Amniotic epithelial cell (primary cell): ENCODE measurements at regions not wholly inside any gene's neighbourhood (a gene's known extent, or its start where the extent isn't known, plus 50 kb on each side); places are given as distances from the start of the nearest gene placed in this dataset.
"Not testable (repeated sequence)": the region's sequence is repeated elsewhere in the genome, so short reads cannot be mapped to it uniquely, and the experiment has no call there.

ENCODE experiments used
- DNase-seq: peaks from one replicate; pipeline ENCODE4 v3.0.0-alpha.2; 2010; ENCODE audit warnings: low read depth

DNA sequence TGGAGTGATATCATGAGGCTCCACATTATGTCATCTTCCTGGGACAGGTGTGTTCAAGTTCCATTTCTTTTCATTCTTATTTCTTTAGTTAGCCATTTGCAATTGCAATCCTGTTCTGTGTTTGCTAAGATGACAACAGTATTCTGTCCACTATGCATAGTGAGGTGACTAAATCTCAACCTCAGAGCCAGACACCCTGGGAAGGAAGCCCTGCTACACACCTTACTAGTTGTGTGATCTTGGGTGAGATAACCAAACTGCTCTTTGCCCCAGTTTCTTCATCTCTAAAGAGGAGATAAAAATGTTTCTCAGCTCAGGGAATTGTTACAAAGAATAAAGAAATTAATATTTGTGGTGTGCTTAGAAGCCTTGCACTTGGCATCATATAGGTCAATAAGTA lies 215.1 kb upstream of the RPS23 start:
- no peak for DNase-seq

DNA sequence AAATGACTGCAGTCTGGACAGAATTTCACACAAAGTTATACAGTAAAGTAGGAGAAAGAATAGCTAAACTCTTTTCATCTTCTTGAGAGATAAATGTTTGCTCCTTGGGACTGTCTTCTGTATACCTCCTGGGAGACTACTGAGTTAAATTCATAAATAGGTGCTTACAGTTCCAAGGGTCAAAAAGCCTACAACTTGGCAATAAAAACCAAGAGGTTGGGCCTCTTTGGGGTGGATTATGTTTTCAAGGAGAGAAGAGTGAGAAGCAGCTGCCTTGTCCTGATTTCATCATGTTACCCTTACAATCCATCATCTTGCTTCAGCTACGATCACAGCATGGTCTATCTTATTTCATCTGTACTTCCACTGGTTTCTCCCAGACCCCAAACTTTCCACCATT lies 213.2 kb upstream of the RPS23 start:
- DNase-seq = peak; percentile 3

DNA sequence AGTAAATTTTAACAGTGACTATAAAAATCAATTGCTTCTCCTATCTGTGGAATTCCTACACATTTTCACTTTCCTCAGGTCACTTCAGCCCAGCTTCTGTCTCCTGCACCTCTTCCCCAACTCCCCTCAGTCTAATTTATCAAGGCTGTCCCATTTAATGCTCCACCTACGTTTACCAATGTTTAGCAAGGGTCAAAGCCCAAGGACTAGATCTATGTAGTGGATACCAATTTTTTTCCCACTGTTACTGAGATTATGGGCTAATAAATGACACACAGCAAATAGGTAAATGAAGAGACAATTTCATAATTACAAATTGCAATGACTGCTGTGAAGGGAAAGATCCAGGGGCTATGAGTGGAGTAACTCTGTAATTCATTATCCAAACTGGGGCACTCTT lies 211.5 kb upstream of the RPS23 start:
- no peak for DNase-seq

DNA sequence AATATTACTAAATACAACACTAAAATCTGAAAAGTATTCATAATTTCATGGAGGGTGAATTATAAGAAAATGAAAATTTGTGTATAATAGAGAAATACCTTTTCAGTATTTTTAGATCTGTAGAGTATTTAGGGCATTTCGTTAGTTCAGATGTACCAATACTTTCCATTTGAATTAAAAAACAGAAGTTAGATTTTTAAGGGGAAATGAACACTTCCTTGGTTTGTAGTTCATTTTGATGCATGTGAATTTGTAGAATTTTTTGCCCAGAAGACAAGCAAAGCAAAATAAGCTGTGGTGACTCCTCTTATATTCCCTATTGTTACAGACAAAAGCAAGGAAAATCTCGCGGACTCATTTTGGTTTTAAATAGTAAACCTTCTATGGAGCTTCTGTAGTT lies 209.0 kb upstream of the RPS23 start:
- DNase-seq = no peak

DNA sequence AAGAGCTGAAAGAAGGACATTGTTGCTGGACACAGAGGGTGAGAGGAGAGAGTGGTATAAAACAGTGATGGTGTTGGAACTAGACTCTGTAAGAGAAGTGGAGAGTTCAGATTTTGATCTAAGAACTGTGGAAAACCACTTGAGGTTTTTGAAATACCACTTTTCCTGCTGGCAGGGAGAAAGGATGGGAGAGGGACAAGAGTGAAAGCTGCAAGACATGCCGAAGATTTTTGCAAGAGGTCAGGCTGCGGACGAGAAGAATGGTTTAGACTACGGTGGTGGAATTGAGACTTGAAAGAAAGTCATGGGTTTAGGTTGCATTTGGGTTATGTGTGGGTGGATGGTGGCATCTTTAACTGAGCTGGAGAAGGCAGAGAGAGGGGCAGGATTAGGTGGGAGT lies 202.2 kb upstream of the RPS23 start:
- DNase-seq = no peak

DNA sequence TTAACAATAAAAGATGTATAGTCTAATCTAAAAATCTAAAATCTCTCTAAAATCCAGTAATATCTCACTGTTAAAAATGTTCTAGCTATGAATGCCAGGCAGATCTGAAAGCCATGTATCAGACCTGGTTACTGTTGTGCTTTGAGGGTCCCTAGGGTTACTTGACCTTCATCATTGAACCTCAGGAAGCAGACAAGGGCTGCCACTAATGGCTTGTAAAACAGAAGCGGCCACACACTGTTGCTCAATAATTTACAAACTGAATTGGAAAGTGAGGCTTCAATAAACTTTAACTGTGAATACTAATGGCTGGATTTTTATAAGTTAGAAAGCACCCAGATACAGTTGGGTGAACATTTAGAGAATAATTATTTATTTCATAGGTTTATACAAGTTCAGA lies 198.0 kb upstream of the RPS23 start:
- DNase-seq = no peak

DNA sequence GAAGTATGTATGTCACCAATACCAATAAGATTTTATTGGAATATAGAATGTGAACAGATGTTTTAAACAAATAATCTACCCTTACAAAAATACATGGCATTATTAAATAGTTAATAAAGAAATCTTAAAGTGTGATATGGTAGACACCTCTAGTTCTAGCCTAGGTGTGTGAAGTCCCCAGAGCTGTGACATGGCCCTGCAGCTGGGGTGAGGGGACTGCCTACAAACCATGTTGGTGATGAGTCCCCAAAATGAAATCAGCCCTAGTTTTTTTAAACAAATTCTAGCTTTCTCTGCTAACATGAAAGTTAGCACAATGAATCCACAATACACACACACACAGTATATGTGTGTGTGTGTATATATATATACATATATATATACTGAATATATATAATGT lies 195.1 kb upstream of the RPS23 start:
- no peak for DNase-seq

DNA sequence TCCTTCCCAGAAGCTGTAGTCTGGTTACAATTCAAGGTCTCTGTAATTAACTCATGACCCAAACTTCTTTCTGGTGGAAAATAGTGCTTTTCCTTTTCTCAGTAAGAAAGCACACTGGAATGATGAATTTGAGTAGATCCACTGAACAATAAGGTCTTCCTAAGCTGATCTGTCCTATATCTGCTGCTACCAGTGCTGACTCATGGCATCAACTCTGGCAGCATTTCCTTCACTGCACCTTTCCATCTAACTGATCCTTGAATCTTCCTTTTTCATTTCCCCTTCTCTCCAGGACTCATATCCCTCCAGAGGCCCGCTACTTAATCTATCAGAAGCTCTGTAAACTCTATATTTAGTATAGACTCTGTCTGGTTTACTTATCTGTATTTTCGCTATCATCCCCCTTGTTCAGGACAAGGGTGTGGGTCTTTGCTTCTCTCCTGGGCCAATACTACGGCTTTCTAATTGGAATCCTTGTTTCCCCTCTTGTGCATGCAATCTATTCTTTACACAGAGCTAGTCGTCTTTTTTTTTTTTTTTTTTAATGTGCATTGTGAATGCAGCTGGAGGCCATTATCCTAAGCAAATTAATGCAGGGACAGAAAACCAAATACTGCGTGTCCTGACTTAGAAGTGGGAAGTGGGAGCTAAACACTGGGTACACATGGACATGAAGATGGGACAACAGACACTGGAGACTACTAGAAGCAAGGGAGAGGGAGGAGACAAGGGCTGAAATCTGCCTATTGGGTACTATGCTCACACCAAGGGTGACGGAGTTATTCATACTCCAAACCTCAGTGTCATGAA lies 192.2 kb upstream of the RPS23 start:
- peak; percentile 13 for DNase-seq

DNA sequence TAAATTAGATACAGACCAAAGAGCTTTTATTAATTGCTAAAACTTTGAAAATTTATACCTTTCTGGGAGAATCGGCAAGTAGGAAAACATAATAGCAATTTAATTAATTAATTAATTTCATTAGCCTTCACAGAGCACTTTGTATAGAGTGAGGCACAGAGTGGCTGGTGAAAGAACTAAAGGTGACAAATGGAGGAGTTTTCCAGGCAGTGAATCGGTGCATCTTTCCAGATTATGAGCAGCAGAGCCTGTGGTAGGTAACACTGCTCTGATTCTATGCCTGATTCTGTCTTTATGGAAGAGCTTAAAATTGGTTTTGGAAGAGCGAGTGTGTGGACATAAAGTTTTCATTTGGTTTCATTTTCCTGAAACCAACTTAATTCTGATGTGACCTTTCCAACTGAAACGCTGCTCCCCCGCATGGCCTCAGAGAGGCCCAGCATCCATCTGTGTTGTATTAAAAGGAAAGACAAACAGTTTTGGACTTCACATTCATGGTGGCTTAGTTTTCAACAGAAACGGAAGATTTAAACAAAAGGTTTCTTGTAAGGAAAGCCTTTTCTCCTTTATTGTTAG lies 188.9 kb upstream of the RPS23 start:
- peak; percentile 41 for DNase-seq

DNA sequence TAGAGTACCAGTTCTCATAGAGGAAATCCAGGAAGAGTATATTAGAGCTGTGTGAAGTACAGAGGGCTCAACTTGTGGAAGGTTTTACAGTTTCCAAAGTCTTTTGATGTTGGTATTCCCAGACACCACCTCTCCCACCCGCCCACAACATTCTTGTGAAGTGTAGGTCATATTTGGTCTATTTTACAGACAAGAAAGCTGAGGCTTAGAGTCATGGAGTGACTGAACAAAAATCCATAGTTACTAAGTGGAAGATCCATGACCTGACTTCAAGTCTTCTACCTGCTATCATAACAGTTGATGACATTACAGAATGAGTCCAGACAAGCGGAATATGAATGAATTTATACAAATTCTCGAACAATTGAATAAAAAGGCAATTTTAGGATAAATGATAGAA lies 187.1 kb upstream of the RPS23 start:
- DNase-seq = peak; percentile 40

DNA sequence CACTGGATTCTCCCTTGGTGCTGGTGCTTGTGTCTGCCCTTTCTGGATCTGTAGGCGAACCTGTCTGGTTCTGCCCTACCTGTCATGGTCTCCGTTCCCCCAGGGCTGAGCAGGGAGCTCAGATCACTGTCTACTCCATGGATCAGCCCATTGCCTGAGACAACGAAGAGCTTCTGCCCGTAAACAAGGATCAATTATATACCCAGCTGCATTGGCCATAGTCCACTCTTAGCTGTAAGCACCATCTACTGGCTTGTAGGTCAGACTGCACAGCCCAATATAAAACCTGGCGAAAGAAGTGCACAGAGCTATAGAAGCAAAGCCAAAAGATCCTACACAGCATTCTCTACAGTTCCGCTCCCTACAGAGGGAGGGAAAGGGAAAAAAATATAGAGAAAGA lies 181.5 kb upstream of the RPS23 start:
- DNase-seq = no peak

DNA sequence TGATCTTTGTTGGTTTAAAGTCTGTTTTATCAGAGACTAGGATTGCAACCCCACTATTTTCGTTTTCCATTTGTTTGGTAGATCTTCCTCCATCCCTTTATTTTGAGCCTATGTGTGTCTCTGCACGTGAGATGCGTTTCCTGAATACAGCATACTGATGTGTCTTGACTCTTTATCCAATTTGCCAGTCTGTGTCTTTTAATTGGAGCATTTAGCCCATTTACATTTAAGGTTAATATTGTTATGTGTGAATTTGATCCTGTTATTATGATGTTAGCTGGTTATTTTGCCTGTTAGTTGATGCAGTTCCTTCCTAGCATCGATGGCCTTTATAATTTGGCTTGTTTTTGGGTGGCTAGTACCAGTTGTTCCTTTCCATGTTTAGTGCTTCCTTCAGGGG lies 177.2 kb upstream of the RPS23 start:
- DNase-seq = not testable (repeated sequence)

DNA sequence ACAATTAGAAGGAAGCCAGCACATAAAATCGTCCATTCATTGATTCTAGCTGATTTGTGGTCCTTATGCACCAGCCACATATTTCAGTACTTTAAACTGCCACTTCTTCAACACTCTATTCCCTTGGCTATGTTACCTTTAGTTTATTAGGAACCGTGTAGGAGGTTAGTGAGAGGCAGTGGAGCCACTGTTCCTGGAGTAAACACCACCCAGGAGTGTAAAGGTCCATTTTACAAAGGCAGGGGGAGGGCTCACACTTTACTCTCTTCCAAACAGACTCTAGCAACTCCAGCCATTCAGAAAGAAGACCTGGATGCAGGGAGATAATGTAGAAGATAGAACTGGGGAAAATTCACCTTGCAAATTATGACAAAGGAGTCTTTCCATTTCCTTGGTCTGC lies 170.2 kb upstream of the RPS23 start:
- DNase-seq = no peak

DNA sequence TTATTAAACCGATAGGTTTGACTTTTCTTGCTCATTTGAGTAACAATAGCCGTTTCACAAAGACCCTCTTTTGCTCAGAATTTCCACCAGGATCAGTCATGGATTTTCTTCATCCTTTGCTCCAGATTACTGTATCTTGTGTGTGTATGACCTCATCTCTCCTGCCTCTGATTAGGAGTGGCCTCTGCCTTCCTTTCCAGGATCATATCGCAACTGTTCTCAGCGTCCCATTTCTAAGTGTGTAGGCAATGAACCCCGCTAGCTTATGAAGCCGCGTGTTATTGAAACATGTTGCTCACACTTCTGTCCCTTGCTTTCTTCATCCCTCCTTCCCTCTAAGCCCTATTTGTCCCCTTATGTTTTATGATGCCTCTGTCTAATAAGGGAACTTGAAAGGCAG lies 169.8 kb upstream of the RPS23 start:
- DNase-seq = peak; percentile 25

DNA sequence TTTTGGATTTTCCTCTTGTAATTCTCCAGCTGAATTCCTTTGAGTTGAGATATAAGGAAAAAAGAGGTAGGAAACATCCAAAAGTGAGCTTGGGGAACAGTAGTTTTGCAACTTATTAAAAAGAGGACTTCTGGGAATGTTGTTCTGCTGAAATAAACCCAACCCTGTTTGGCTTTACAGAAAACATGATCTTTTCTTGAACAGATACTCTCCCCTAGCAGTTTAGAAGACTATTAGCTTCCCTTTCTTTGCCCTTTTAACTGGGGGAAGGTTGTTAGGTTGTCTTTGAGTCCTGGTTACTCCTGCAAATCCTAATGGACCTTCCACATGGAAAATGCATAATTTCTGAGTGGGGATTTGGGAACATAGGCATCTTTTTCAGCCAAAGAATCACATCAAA lies 168.7 kb upstream of the RPS23 start:
- no peak for DNase-seq

DNA sequence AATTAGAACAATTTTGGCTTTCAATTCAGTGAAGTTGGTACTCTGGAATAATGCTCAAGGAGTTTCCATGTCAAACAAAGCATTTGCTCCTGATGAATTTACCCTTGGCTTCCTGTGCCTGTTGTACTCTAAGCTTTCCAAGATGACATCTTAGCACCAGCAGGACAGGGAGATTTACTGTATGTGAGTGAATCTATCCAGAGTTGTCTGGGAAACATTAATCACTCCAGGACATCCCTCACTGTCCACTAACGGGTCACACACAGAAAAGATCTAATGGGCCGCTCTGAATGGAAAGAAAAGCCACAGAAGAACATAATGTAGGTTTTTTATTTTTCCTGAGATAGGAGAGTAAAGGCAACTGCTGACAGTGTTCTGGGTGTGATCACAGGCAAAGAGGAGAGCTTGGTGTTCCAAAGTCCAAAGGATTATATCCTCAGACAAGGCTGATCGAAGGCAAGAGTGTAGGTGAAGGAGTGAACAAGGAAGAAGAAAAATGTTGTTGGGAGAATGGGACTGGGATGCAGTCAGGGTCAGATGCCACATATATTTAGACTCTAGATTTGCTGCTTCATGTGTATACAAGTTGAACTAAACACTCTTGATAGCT lies 167.7 kb upstream of the RPS23 start:
- peak; percentile 20 for DNase-seq

DNA sequence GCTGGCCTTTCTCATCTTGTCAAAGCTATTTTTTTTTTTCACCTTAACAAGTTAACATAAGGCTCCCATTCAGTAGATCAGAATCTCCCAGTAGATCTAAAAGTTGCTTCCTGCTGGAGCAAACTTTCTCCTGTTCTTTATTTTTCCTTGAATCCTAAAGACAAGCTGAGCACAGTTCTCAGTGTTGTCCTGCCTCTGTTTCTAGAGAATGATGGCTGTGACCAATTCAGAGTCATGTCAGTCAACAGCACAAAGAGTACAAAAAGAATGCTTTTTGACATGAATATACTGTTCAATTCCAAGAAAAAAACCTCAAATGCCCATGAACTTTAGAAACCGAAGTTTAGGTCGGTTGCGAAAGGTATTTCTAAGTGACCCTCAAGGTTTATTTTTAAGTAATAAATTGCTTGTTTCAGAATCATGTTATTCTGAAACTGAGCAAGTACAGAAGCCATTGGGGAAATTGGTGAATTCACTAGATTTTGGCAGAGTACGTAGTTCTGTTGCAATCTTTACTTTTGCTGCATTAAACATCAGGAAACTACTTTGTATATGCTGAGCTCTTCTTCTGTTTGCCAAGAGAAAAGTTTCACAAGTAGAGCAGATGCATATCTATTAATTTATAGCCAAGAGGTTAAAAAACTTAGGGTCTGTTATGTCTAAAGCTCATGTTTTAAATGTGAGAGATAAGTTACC lies 161.7 kb upstream of the RPS23 start:
- peak; percentile 28 for DNase-seq

DNA sequence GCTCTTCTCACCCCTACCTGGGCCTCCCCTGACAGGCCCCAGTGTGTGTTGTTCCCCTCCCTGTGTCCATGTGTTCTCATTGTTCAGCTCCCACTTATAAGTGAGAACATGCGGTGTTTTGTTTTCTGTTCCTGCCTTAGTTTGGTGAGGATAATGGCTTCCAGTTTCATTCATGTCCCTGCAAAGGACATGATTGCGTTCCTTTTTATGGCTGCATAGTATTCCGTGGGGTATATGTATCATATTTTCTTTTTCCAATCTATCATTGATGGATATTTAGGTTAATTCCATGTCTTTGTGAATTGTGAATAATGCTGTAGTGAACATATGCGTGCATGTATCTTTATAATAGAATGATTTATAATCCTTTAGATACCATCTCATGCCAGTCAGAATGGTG lies 159.4 kb upstream of the RPS23 start:
- not testable (repeated sequence) for DNase-seq

DNA sequence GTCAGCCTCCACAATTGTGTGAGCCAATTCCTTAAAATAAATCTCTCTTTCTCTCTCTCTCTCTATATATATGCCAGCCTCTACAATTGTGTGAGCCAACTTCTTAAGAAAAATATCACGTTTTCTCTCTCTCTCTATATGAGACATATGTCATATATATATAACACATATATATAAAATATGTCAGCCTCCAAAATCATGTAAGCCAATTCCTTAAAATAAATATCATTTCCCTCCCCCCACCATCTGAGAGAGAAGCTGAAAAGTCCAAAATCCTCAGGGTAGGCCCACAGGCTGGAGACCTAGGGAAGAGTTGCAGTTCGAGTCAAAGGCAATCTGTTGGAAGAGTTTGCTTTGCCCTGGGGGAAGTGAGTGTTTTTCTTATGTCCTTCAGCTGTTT lies 158.1 kb upstream of the RPS23 start:
- DNase-seq = no peak

DNA sequence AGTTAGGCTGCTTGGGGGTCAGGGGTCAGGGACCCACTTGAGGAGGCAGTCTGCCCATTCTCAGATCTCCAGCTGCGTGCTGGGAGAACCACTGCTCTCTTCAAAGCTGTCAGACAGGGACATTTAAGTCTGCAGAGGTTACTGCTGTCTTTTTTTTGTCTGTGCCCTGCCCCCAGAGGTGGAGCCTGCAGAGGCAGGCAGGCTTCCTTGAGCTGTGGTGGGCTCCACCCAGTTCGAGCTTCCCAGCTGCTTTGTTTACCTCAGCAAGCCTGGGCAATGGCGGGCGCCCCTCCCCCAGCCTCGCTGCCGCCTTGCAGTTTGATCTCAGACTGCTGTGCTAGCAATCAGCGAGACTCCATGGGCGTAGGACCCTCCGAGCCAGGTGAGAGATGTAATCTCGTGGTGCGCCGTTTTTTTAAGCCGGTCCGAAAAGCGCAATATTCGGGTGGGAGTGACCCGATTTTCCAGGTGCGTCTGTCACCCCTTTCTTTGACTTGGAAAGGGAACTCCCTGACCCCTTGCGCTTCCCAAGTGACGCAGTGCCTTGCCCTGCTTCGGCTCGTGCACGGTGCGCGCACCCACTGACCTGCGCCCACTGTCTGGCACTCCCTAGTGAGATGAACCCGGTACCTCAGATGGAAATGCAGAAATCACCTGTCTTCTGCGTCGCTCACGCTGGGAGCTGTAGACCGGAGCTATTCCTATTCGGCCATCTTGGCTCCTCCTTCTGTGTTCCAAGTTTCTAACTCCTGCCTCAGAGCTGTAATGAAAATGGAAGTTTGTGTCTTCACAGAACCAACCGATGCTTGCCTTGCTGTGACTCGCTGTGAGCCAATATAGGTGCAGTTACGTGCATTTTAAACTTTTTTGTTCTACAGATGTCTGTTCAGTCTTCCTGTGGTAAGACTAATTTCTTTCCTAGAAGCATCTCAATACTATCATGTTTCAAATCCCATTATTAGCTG lies 156.8 kb upstream of the RPS23 start:
- not testable (repeated sequence) for DNase-seq

DNA sequence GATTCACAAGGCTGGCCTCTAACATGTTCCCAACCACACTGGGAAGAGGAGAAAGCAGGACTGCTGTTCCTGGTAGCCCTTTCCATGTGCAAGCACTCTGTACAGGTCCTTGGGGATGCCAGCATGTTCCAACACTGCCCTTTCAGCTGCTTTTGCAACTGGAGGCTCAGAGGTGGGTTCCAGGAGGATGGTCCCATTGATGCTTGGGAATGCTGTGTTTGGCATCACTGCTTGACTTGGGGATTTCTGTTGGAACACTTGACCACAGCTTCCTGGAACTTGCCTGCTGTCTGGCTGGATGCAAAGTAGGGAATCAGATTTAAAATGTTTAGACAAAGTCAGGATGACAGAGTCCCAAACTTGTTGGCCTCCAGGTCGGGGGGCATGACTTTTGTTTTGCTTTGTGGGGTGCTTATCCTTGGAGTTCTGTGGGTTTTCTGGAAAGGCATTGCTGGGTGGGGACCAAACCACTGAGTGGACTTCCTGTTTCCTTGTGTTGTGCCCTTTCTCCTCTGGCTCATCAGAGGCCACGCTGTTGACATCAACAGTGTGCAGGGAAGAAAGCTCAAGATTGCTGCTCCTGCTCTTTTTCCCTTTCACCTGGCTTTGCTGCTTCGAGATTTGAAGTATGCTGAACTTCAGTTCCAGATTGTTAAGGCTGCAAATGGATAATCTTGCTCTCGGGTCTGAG lies 148.5 kb upstream of the RPS23 start:
- no peak for DNase-seq
